ENCODE measurements at regions not wholly inside any gene's neighbourhood (a gene's known extent, or its start where the extent isn't known, plus 50 kb on each side); places are given as distances from the start of the nearest gene placed in this dataset.

DNA sequence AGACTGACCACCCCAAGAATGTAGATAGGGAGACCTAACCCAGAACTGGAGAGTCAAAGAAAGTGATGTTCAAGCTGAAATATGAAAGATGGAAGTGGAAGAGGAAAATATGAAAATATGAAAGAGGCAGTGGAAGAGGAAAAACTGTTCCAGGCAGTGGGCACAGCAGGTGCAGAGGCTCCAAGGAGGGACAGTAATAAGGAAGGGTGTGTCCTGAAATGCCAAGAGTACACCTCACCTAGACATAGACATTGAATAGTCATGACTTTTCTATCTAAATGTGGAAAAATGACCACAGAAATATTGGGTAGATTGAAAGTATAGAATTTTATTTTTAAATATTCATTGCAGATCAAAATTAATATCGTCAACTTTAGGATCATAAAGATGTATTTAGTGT lies 161.7 kb upstream of the USP24 start:
- DNase-seq: no peak

DNA sequence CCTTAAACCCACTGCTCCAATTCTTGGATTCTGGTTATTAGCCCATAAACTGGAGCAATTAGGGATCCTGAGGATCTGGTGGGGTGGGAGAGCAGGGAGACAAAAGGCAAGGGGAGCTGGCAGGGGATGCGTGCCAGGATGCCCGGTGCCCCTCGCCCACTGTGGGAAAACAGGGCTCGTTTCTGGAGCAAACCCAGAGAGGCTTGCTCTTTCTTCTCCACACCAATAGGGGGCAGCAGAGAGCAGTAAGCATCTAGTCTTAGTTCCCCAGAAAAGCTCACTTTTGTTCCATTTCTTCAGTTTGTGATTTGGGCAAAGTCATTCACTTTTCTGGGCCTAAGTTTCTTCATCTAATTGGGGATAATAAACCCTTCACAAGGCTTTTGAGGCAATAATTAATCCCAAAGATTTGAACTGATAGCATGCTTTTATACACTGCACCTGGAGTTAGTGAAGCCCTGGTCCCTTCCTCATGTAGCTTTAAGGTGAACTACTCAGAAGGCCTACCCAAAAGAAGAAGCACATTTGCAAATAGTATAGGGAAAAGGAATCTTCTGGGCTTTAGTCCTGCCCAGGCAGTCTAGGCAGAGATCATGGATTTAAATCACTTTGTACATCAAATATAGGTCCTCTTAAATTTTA lies 160.6 kb upstream of the USP24 start:
- DNase-seq: no peak

DNA sequence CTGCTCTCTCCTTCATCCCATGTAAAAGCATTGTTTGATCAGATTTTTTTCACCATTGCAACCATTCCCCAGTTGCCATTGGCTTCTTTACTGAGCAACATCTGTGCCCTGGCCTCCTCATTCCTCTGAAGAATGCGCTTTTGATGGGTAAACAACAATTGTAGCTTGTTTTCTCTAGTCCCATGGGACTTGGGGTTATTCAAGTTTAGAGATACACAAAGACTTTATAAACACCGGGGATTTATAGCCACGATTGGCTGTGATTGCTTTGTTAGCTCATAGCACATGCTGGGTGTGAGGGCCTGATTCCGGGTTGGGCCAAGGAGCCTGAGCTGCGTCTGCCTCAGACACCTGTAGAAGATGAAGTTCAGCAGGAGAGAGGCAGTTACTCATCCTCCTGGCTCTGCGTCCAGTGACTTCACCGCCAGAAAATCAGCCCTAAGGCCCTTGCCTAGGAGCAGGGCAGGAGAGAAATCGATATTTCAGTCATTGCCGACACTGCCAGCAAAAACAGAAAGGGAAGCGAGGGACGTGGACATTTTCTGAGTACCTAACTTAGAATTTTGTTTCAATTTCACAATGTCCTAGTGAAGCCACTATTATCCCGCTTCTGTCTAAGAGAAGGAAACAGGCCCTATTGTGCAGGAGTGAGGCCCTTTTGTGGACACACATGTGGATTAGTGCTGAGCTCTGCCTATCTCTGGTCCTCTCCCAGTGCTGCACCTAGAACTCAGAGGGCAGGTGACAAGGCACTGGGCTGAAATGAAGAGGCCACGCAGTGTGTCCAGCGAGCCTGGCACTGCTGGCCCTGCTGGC lies 159.8 kb upstream of the USP24 start:
- DNase-seq: no peak

DNA sequence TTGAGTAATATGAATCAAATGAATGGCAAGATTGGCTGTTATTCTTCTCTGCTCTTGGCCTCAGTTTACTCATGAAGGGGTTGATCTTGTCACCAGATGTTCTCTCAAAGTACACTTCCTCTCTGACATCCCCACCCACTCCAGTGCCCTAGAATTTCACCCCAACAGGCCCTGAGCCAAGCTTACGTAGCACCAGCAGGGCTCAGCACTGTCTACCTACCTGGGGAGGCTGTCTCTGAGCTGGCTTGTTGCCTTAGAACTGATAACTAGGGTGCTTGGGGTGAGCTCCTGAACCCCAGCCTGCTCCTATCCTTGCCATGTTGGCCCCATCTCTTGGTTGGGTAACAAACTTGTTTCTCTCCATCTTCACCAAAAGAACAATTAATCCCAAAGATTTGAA lies 159.1 kb upstream of the USP24 start:
- DNase-seq: no peak

DNA sequence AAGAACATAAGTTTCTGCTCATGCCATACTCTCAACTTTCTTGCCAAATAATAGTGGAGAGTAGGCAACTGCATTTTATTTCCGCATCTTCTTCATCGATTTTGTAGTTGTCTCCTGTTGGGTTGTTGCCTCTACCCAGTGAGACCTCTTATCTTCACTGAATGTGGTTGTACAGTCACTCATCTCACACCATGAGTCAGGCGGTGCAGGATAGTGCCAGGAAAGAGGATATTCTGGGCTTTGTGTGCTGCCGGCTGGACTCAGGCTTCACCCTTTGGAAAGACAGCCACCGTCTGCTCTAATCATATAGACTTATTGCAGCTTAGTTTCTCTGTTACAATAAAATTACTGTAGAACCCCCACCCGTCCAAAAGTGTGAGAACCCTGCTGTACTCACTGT lies 154.3 kb upstream of the USP24 start:
- no peak for DNase-seq

DNA sequence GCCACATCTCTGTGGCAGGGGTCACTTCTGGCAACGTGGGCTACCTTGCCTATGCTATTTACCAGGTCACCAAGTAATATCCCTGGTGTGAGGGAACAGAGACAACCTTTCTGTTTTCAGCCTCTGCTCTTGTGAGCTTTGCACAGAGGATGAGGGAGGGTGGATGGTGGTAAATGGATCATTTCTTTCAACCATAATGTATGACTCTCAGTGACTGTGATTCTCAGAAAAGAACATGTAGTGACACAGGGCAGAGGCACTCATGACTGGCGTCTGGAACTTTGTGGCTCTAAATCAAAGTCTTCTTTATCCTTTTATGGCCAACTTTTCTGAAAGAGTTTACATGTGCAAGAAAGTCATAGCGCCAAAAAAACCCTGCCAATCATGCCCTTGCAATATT lies 153.5 kb upstream of the USP24 start:
- no peak for DNase-seq

DNA sequence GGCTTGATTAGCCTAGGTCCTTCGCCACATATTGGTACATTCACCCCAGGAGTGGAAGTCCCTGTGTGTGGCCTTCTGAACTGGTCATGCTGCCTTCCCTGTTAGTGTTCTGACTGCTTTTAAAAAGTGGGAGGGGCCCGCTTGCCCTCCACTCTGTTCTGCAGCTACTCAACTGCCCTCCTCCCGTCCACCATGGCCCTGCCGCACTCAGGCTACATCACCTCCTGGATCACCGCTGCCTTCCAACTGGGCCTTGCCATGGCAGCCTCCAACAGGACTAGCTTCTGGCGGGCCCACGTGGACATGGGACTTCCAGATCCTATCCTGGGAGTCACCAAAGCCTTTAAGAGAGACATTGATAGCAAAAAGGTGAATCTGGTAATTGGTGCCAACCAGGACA lies 152.1 kb upstream of the USP24 start:
- DNase-seq: no peak

DNA sequence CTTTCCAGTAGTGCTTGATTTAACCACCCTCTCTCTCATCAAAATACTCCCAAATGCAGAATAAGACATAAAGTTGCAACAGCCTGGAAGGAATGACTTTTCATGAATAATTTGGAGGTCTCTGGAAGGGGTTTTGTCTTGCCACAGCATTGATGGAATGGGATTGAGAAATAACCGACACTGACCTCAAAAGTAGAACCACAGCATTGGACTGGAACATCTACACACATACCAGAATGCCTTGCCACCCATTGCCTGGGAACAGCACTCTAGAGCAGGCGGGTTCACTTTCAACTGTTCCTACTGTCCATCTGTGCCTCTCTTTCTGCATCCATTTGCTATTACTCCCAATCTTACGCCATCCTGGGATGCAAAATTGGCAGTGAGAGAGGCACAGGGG lies 149.1 kb upstream of the USP24 start:
- DNase-seq: no peak

DNA sequence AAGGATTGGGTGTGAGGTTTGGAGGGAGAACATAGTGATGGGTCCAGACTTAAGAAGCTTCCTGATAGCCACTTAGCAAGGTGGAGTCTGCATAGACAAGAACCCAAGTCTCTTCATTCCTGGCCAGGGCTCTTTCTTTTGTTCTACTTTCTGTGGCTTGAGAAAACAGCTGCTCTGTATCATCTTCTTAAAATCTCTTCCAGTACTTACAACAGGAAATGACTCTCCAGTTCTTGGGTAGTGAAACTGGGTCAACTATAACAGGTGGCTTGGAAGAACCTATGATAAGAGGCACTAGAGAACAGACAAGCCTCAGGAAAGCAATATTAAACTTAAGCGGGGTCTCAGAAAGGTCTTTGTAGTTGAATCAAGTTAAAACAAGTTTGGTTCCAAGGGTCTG lies 148.1 kb upstream of the USP24 start:
- no peak for DNase-seq

DNA sequence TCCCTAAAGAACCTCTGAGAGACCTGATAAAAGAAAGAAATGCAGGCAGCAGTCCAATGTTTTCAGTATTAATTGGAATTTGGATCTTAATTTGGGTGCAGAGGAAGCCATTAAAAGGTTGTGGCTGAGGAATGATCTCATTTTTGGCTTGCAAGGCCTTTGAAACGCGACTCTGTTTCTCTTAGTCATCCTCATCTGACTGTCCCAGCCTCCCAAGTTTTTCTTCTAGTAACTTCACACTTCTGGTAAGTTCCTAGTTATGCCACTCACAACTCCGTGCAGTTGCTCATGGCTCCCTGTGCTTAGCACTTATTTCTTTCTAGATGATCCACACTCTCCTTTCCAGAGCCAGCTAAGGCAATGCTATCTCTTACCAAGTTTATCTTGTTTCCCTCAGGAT lies 147.4 kb upstream of the USP24 start:
- no peak for DNase-seq

DNA sequence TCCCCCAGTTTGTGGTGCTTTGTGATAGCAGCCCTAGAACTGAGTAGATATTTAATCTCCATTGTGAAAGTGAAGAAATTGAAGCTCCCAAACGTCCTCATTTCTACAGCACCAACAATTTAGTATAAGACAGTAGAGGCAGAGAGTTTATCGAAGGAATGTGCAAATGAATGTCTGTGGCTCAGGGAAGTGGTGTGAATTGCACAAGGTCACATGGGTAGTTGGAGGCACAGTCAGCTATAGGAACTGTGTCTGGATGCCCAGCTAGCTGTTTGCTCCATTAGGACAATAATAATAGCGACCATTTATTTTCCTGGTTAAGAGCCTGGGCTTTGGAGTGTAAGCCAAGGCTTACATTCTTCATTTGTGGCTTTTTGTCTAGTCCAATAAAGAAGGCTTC lies 144.4 kb upstream of the USP24 start:
- DNase-seq: no peak

DNA sequence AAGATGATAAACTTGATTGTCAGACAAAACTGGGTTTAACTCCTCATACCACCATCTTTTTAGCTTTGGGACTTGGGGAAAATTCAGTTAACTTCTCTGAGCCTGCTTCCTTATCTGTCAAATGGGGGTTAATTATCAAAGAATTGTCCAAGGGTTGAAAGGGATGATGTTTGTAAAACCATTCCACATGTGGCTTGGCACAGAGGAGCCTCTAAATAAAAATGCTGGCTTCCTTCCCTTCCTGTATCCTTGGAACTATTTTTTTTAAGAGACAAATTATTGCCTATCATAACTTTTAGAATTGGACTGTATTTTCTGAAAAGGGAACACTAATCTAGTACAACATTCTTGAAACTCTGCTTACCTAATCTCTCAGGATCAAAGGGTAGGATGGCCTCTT lies 143.4 kb upstream of the USP24 start:
- DNase-seq: no peak

DNA sequence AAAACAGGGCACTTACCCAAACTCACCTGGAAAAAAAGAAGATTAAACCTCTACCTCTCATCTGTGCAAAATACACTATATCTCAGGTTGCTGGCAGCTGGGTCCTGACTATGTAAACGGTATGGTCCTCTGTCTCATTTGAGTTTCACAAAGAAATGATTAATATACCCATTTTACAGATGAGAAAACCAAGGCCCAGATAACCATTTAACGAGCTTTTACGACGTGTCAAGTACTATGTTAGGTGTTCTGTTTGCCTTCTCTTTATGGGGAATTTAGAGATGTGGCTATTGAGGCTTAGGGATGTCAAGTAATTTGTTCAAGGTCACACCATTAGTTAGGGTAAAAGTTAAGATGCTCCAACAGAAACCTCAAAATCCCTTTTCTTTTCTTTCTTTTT lies 140.4 kb upstream of the USP24 start:
- no peak for DNase-seq

DNA sequence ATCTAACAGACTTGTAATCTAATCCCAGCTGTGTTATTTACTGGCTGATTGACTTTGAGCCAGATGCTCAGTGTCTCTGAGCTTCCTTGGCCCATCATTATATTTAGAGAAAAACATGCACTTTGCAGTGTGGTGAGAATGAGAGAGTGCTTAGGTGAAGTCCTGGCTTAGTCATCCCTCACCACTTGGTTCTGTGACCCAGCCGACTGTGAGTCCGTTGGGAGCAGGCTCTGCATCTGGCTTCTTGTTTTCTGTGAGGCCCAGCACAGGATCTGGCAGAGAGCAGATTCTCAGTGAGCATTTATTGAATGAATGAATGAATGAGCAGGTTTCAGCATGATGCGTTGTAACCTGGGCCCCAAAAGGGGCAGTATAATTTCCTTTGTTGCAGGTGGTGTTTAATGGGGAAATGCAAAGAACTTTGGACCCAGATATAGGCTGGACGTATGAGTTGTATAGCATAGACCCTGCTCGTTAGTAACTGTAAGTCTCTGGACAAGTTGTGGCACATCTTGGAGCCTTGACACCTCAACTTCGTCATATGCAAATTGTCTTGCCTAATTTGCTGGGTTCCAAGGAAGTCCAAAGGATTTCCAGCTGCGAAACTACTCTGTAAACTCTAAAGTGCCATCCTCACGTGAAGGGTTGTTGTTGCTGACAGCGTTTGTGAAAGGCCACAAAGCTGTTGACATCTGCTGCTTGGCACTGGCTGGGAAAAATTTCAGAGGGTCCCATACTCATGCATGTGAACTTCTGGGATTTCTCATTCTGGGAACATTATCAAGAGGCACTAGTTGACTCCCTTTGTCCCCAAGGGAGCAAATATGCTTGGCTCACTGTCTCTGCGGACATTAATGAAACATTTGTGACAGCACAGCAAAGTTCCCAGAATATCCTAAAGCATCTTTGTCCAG lies 138.8 kb upstream of the USP24 start:
- DNase-seq: no peak

DNA sequence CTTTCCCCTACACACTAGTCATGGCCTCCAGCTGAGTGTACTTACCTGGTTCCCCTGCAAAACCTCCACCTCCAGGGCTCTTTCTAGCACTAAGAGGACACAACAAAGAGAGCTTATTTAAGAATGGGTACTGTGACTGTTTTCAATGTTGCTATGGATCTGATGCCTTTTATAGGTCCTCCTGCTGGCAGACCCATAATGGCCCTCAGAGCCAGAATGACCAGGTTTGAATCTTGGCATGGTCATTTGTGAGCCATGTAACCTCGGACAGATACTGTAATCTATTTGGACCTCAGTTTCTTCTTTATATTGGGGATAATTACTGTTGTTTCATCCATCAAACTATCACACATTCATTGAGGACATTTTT lies 137.6 kb upstream of the USP24 start:
- DNase-seq: no peak

DNA sequence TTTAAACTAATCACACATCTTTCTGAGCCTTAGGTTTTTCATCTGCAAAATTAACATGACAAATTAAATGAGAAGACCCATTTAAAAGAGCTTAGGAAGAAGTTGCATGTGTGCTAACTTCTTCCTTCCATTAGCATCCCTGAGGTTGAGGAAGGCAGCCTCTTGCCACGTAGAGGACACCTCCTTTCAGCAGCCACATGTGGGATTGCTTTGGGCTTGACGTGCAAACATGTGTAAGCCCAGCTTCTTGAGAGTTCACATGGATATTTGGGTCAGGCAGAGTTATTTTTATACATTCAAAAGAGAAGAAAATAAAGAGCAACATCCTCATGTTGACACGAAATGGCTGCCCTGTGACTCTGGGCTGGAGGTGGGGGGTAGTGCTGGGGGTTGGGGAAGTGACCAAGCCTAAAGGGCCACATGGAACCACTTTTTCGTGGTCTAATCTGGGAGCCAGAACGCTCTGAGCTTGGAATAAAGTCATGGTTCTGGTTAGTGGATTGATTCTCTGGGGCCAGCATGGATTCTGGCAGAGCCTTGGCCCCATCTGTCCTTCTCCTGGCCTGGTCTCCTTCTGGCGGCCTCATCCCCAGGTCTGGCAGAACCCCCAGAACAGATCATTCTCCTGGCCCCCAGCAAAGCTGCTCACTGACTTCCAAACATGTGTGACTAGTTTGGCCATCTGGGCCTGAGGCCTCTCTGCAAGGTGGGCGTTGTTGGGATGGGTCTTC lies 137.1 kb upstream of the USP24 start:
- DNase-seq: peak; percentile 73

DNA sequence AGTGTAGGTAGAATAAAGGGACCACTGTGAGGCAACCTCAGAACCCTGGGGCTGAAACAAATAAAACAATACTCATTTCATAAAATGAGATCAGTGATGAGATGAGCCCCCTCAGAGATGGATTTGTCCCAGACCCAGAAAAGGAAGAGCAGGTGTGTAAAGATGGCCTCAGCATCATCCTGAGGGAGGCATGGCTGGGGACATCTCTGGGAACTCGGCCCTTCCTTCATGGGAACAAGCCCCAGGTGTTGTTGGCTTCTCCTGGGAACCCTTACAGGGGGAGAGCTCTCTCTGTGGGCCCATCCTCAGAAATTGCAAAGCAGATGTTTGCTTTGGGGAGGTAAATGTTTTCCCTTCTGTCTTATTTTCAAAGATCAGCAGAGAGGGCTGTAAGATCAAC lies 133.2 kb upstream of the USP24 start:
- no peak for DNase-seq

DNA sequence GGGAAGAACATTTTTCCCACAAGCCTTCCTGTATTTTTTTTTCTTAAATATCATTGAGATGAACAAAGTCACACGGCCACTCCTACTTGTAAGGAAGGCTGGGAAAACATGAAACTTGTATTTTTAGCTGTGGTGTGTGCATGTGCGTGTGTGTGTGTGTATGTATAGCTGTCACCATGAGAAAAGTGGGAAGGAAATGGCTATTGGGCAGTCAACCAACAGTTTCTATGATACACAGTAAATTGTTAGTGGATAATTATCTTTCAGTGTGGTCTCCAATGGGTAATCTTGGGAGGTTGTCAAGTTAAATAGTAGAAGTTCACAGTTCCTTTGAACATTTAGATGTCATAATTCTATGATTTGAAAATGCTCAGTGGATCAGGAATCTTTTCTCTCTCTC lies 132.7 kb upstream of the USP24 start:
- DNase-seq: no peak

DNA sequence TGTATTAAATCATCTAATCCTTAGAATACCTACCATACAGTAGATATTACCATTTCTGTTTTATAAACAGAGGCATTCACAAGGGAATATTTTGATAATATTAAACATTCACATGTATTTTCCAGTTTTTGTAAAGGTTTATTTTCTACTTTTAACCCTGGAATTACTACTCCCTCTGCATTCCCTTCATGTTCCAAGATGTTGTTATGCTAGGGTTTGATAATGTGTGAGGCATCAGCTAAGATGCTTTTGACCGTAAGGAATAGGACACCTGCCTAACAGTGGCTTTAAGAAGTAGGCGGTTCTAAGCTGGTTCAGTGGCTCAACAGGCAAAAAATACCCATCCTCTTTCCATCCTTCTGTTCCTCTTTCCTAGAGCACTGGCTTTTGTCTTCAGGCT lies 131.9 kb upstream of the USP24 start:
- DNase-seq: no peak

DNA sequence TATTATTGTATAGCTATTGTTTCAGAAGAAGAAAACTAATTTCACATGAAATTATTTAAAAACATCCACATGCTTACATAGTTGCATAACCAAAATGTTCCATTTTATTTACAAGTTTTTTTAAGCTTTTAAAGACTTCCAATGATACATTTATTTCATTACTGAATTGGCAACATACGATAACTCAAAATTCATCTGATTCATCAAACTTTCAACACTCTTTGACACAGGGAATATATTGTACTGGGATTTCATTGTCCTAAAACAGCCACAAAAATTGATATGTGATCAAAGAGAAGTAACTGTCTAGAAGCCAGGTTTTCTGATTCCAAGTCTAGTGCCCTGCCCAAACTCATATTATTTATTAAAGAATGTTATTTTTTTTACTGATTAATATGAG lies 131.4 kb upstream of the USP24 start:
- DNase-seq: no peak

DNA sequence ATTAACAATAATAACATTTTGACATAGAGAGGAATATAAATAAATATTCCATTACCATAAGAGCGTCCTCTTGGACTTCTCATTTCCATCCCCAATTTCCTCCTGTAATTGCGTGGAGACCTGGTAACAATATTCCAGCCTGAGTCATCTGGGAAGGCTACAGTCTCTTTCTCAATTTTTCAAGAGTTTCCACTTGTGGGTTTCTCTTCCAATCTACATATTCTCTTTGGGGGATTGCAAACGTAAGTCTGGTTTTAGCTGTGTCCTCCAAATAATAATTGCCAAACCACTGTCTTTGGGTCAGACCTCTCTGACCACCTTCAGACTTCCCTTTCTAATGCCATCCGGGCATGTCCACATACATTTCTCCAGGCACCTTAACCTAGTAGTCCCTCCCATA lies 124.5 kb upstream of the USP24 start:
- no peak for DNase-seq

DNA sequence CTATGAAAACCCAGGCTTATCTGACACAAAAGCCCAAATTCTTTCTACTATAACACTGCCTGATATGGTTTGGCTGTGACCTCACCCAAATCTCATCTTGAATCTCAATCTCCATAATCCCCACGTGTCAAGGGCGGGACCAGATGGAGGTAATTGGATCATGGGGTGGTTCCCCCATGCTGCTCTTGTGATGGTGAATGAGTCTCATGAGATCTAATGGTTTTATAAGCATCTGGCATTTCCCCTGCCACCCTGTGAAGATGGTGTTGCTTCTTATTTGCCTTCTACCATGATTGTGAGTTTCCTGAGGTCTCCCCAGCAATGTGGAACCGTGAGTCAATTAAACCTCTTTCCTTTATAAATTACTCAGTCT lies 123.3 kb upstream of the USP24 start:
- no peak for DNase-seq

DNA sequence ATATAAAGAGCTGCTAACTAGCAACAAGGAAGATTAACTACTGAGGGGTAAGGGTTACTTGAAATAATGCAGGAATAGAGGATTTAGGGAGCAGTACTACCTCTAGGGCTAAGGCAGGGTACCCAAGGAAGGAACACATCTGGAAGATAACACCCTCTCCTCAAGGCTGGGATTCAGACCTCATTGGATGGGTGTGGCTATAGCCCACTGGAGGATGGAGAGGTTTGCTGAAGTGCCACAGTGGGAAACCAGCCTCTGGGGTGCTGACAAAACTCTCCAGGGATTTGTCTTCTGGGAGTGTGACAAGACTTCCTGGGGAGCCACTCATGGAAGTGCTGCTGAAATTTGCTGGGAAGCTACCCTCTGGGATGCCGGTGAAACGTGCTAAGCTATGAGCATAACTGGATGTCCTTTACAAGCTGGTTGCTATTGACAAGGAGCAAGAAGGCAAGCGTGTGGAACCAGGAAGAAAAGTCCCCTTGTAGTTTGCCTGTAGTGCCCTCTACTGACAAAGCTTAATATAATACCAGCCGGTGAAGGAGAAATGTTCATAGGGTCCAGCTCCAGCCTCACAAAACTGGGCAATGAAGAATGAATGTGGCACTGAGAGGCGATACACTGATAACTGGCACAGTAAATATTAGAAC lies 122.8 kb upstream of the USP24 start:
- DNase-seq: no peak
